Uterus (tissue), 3 donors: ENCODE measurements at regions not wholly inside any gene's neighbourhood (a gene's known extent, or its start where the extent isn't known, plus 50 kb on each side); places are given as distances from the start of the nearest gene placed in this dataset.

Source experiments
- DNase-seq, 2 donors: peaks; one replicate each; pipeline ENCODE4 v3.0.0-alpha.2; 2019 to 2020
- H3K27ac ChIP-seq, 2 donors: fragments of 200-600 bp; sonication (generic); 1 replicate in 1 of 2; 2 replicates in 1 of 2; pipeline ENCODE4 v1.5.1; 2016 to 2018
- H3K27me3 ChIP-seq, 2 donors: fragments of 200-600 bp; sonication (generic); one replicate each; pipeline ENCODE4 v1.5.1; 2018 to 2019; ENCODE audit warnings: control low read depth in 1 of 2
- H3K36me3 ChIP-seq, 2 donors: fragments of 200-600 bp; sonication (generic); one replicate each; pipeline ENCODE4 v1.5.1; 2019; ENCODE audit warnings: control low read depth in 1 of 2
- H3K4me1 ChIP-seq, 2 donors: fragments of 200-600 bp; sonication (generic); one replicate each; pipeline ENCODE4 v1.5.1; 2018 to 2019; ENCODE audit warnings: control low read depth in 1 of 2
- H3K4me3 ChIP-seq, 2 donors: fragments of 200-600 bp; sonication (generic); 1 replicate in 1 of 2; 2 replicates in 1 of 2; pipeline ENCODE4 v1.5.1; 2018 to 2019; ENCODE audit warnings: mild to moderate bottlenecking in 1 of 2
- H3K9me3 ChIP-seq, 2 donors: fragments of 200-600 bp; sonication (generic); one replicate each; pipeline ENCODE4 v1.5.1; 2019; ENCODE audit warnings: control low read depth in 1 of 2
- CTCF ChIP-seq, 4 experiments: fragments of 200-600 bp in 2 of 4; fragments of 450-650 bp in 2 of 4; sonication (generic) in 2 of 4; IDR thresholded peaks; one replicate each; pipeline ENCODE4 v1.5.1; 2016 to 2019; ENCODE audit warnings: antibody characterized with exemption in 4 of 4, mild to moderate bottlenecking in 2 of 4, moderate library complexity in 1 of 4
- POLR2A ChIP-seq, 2 donors: fragments of 450-650 bp; IDR thresholded peaks; one replicate each; pipeline ENCODE4 v1.6.1; 2016; ENCODE audit warnings: antibody characterized with exemption in 2 of 2, mild to moderate bottlenecking in 1 of 2, moderate library complexity in 1 of 2
- intact Hi-C: fragments of 100-400 bp; cut with DNase I; formaldehyde crosslinking; loops from one replicate; pipeline ENCODE4 v1.15.1; 2023; ENCODE audit warnings: low total_unique reads
- donor health status: DM: yes; HTN: yes; CAD: no.

- H3K9me3 ChIP-seq = no peaks in the 10 kb centered on the region
- H3K27me3 ChIP-seq = no peaks in the 10 kb centered on the region
- intact Hi-C loops = no loop called here
- H3K36me3 ChIP-seq = no peaks in the 10 kb centered on the region
- no peak overlapping the region for H3K27ac ChIP-seq
- no peak overlapping the region for H3K4me3 ChIP-seq
- no peak for DNase-seq
- no peaks in the 10 kb centered on the region for H3K4me1 ChIP-seq
- TF ChIP-seq POLR2A (IDR thresholded peaks at IDR 0.05) (no peak), CTCF (IDR thresholded peaks at IDR 0.05) (no peak)
Observed at GRCh38 chr3:69472093-69472492, 86.2 kb upstream of the FRMD4B start.

- no peak overlapping the region for H3K4me3 ChIP-seq
- no peak for DNase-seq
- no peak overlapping the region for H3K27ac ChIP-seq
- no peak for TF ChIP-seq CTCF (IDR thresholded peaks at IDR 0.05)
- TF ChIP-seq POLR2A (IDR thresholded peaks at IDR 0.05) = no peak
- H3K27me3 ChIP-seq = no peaks in the 10 kb centered on the region
- no peaks in the 10 kb centered on the region for H3K9me3 ChIP-seq
- H3K36me3 ChIP-seq = no peaks in the 10 kb centered on the region
- H3K4me1 ChIP-seq = no peaks in the 10 kb centered on the region
- intact Hi-C loops = no loop called here
Observed at GRCh38 chr3:69463531-69463930, 77.6 kb upstream of the FRMD4B start.

GRCh38 chr3:69462826-69463100 is 76.9 kb upstream of the FRMD4B start:
- Histone ChIP-seq H3K27ac (no peak overlapping the region), H3K36me3 (no peaks in the 10 kb centered on the region), H3K4me3 (no peak overlapping the region), H3K9me3 (no peaks in the 10 kb centered on the region), H3K27me3 (no peaks in the 10 kb centered on the region), H3K4me1 (no peaks in the 10 kb centered on the region)
- no peak for TF ChIP-seq POLR2A (IDR thresholded peaks at IDR 0.05)
- TF ChIP-seq CTCF (IDR thresholded peaks at IDR 0.05) = no peak
- DNase-seq = no peak
- intact Hi-C loops = no loop called here

- no peak overlapping the region for H3K27ac ChIP-seq
Observed at GRCh38 chr3:69462022-69462825, 76.3 kb upstream of the FRMD4B start.

GRCh38 chr3:69460034-69460433 is 74.1 kb upstream of the FRMD4B start:
- H3K27me3 ChIP-seq = no peaks in the 10 kb centered on the region
- no peak overlapping the region for H3K4me3 ChIP-seq
- H3K4me1 ChIP-seq = no peaks in the 10 kb centered on the region
- TF ChIP-seq CTCF (IDR thresholded peaks at IDR 0.05) (no peak), POLR2A (IDR thresholded peaks at IDR 0.05) (no peak)
- no peak for DNase-seq
- H3K27ac ChIP-seq = no peak overlapping the region
- intact Hi-C loops = no loop called here
- H3K36me3 ChIP-seq = no peaks in the 10 kb centered on the region
- no peaks in the 10 kb centered on the region for H3K9me3 ChIP-seq

More at GRCh38 chr3:69462022-69462825, 76.3 kb upstream of the FRMD4B start:
- Histone ChIP-seq H3K27me3 (no peaks in the 10 kb centered on the region), H3K4me1 (no peaks in the 10 kb centered on the region), H3K9me3 (no peaks in the 10 kb centered on the region), H3K36me3 (no peaks in the 10 kb centered on the region), H3K4me3 (no peak overlapping the region)
- TF ChIP-seq CTCF (IDR thresholded peaks at IDR 0.05) = no peak
- TF ChIP-seq POLR2A (IDR thresholded peaks at IDR 0.05) = no peak
- no peak for DNase-seq
- intact Hi-C loops = no loop called here
